HG02981 (cell line): ENCODE measurements at regions not wholly inside any gene's neighbourhood (a gene's known extent, or its start where the extent isn't known, plus 50 kb on each side); places are given as distances from the start of the nearest gene placed in this dataset.
"Not testable (repeated sequence)": the region's sequence is repeated elsewhere in the genome, so short reads cannot be mapped to it uniquely, and the experiment has no call there.

Source experiments
- ATAC-seq: cut with Tn5 transposase; IDR thresholded peaks from one replicate; pipeline ENCODE4 v1.9.1; 2021; ENCODE audit warnings: mild to moderate bottlenecking, moderate library complexity; ENCODE audit not compliant: unreplicated experiment

GRCh38 chr2:209260281-209260680, 163.6 kb upstream of the MAP2 start:
- no peak for ATAC-seq

- ATAC-seq: not testable (repeated sequence)
Measured at GRCh38 chr2:209261366-209262053, 162.3 kb upstream of the MAP2 start.

DNA sequence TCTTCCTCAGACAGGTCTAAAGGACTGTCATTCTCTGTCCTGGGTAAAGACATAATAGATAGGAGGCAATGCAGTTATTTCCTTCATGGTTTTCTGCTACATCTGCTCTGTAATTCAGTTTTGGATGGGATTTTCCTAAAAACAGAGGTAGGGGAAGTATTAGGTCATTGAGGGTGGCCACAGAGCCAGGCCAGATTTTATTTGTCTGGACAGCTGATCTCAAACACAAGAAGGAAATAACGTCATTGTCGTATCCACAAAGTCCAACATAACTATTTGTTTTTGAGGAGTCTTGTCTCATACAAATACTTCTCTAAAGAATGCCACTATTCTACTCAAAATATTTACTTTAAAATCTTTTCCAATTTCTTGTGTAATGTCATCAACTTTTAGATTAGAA, 154.8 kb upstream of the MAP2 start:
- ATAC-seq: no peak

DNA sequence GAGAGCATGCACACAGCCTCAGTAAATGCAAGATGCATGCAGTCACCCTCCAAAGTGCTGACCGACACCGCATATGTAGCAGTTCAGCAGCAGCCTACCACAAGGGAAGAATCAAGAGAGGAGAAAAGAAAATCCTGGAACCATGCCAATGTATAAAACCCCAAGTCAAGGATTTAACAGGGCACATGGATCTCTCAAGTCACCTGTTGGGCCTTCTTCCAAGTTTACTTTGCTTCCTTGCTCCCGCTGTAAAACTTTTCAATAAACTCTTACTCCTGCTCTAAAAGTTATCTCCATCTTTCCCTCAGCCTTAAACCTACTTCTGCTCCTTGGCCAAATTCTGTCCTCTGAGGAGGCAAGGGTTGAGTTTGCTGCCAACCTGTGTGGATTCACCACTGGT, 147.8 kb upstream of the MAP2 start:
- ATAC-seq: no peak

DNA sequence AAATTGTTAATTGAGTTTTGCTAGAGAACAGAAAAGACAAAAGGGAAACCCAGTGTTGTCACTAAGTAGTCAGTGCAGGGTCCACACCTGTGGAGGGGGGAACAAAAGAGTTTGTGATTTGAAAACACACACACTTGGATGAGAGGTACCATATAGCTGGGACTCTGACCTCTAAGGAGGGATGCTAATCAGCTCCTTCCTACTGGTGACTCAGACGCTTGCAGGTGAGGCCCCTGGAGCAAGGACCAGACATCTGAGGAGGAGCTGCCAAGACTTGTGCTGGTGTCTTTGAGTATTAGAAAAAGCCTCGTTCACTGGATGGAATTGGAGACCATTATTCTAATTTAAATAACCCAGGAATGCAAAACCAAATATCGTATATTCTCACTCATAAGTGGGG, 146.4 kb upstream of the MAP2 start:
- no peak for ATAC-seq

DNA sequence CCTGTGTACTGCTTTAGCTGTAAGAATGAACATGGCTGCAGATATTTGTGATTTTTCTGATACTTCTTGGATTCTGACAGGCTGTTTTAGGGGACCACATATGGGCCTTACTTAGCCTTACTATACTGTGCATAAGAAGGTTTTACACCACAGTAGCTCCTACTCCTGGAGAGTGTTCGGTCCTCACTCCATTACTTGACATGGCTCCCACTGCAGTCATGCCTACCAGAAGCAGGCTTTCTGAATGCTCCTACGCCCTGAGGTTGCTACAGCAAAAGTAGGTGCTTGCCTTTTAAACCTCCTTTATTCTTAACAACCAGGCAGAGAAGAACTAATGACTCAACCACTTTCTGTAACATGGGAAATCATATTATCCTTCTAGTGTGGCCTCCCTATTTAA, 125.2 kb upstream of the MAP2 start:
- ATAC-seq: no peak

GRCh38 chr2:209299478-209299877, 124.4 kb upstream of the MAP2 start:
- not testable (repeated sequence) for ATAC-seq

DNA sequence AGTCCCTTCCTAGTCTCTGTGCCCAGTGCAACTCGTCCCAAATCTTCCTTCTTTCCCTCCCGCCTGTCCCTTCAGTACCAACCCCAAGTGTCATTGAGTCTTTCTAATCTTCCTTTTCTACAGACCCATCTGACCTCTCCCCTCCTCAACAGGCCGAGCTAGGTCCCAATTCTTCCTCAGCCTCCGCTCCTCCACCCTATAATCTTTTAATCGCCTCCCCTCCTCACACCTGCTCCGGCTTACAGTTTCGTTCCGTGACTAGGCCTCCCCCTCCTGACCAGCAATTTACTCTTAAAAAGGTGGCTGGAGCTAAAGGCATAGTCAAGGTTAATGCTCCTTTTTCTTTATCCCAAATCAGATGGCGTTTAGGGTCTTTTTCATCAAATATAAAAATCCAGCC, 123.1 kb upstream of the MAP2 start:
- ATAC-seq: not testable (repeated sequence)

- no peak for ATAC-seq
Measured at GRCh38 chr2:209305026-209305425, 118.8 kb upstream of the MAP2 start.

DNA sequence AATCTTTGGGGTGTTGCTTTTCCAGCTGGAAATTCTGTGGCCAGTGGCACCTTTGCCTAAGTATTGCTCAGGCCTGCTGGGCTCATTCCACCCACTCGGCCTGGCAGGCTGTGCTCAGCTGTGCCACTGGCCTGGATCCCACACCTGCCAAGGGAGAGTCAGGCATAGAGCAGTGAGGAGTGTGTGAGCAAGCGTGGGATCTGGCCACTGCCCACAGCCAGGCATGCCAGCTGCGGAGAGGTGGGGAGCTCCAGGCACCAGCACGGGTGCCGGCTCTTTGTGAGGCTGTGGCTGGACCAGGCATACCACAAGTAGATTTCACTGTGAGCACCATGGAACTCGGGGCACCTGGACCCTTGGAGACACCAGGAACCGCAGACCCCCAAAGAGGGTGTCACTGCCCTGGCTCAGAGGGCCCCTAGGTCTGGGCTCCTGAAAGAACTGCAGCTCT, 118.1 kb upstream of the MAP2 start:
- no peak for ATAC-seq

GRCh38 chr2:209307161-209308001, 116.5 kb upstream of the MAP2 start:
- ATAC-seq: no peak

DNA sequence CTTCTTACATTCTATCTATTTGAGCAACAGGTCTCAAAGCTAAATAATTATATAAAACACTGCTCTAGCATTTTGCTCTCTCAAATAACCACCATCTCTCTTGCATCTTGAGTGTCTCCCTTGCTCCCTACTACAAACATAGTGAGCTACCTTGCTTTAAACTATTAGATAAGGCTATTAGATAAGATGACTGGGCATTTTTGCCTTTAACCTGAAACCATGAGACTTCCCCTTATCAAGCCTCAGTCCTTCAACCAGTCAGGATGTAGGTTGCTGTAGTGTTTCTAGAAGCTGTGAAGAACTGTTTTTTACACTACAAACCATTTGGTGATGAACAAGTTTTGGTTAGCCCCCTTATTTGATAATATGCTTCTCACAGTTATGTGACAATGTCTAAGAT, 115.4 kb upstream of the MAP2 start:
- no peak for ATAC-seq

DNA sequence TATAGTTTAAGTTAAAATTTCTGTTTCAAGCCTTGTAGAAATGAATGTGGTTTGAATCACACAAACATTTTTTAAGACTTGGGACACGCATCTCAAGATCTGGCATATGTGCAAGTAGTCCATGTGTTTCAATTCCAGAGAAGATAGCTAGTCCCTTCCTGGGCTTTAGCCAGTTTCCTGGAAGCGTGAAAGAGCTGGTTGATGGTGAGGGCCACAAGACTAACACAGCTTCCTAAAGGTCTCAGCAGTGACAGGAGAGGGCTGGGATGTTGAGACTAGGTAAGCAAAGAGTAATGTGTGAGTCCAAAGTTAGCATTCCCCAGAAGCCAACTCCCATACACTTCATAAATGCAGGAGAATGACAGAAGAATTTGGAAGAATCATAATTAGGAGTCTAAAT, 111.9 kb upstream of the MAP2 start:
- no peak for ATAC-seq

DNA sequence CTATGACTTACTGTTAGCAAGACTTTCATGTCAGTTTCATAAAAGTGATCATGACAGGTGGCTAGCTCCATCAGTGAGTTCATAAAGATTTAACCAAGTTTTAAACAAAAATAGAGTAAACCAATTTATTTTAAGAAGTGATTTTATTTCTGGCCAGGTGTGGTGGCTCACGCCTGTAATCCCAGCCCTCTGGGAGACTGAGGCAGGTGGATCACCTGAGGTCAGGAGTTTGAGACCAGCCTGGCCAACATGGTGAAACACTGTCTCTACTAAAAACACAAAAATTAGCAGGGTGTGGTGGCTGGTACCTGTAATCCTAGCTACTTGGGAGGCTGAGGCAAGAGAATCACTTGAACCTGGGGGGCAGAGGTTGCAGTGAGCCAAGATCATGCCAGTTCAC, 111.4 kb upstream of the MAP2 start:
- ATAC-seq: not testable (repeated sequence)

DNA sequence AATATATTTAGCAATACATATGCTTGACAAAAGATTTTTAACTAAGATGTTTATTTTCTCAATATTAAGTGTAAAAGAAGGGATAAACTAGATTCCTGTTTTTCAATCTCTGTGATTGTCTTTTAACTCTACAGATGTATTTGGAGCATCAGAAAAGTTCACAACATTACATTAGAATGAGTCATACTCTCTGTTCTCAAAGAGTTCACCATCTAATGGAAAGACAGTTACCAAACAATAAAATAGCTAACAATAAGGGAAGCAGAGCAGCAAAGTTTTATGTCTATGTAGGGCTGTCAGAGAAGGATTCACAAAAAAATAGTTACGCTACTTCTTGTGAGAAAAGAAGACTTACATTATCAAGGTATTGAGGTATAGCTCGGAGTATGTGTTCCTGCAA, 109.2 kb upstream of the MAP2 start:
- no peak for ATAC-seq

- no peak for ATAC-seq
Measured at GRCh38 chr2:209316141-209316540, 107.7 kb upstream of the MAP2 start.

DNA sequence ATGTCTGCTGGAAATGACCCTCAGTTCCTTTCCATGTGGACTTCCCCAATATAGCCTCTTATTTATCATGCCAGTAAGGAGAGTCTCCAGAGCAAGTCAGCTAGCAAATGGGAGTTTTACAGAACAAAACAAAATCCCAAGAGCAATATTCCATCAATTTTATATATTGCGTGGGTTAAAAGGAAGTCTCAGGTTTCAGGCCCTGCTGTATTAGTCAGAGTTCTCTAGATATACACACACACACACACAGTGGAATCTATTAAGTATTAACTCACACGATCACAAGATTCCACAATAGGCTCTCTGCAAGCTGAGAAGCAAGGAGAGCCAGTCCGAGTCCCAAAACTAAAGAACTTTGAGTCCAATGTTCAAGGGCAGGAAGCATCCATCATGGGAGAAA, 102.8 kb upstream of the MAP2 start:
- no peak for ATAC-seq

- ATAC-seq: no peak
Measured at GRCh38 chr2:209321581-209321980, 102.3 kb upstream of the MAP2 start.

GRCh38 chr2:209322041-209322440, 101.8 kb upstream of the MAP2 start:
- no peak for ATAC-seq

DNA sequence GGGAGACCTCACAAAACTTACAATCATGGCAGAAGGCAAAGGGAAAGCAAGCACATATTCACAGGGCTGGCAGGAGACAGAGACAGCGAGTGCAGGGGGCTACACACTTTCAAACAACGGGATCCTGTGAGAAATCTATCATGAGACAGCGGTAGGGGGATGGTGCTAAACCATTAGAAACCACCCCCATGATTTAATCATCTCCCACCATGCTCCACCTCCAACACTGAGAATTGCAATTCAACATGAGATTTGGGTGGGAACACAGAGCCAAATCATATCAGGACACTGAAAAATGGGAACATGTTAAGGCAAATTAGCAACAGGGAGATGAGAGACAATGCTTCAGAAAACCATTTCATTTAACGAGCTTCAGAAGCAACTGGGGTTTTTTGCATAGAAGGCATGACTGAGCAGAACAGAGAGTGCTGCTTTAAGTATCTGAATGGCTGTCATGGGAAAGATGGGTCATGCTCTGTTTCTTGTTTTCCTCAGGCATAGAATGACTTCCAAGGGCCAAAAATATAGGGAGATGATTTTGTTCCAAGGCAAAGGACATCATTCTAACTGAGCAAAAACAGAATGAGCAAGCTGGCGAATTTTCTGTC, 100.8 kb upstream of the MAP2 start:
- no peak for ATAC-seq

- ATAC-seq: no peak
Measured at GRCh38 chr2:209323738-209324137, 100.1 kb upstream of the MAP2 start.

- no peak for ATAC-seq
Measured at GRCh38 chr2:209324281-209324680, 99.6 kb upstream of the MAP2 start.
